SK-N-SH (cell line): ENCODE measurements at regions not wholly inside any gene's neighbourhood (a gene's known extent, or its start where the extent isn't known, plus 50 kb on each side); places are given as distances from the start of the nearest gene placed in this dataset.

Source experiments
- CTCF ChIP-seq: fragments of 200-600 bp; sonication (generic); IDR thresholded peaks from 2 replicates; pipeline ENCODE4 v1.6.1; 2017; ENCODE audit warnings: antibody characterized with exemption, mild to moderate bottlenecking, moderate library complexity
- EZH2phosphoT487 ChIP-seq: fragments of 200-600 bp; sonication (generic); IDR thresholded peaks from 2 replicates; pipeline ENCODE4 v1.6.1; 2017; ENCODE audit warnings: low read depth, mixed run types, mild to moderate bottlenecking, antibody characterized with exemption, moderate library complexity, borderline replicate concordance
- GABPA ChIP-seq: IDR thresholded peaks from 2 replicates; pipeline ENCODE4 v1.4.0; 2012; ENCODE audit warnings: low read depth, mild to moderate bottlenecking
- GATA2 ChIP-seq: sonication (generic); formaldehyde crosslinking; IDR thresholded peaks from 2 replicates; pipeline ENCODE4 v1.5.0; 2020; ENCODE audit warnings: mild to moderate bottlenecking, missing genetic modification reagents
- JUND ChIP-seq: IDR thresholded peaks from 2 replicates; pipeline ENCODE4 v1.4.0; 2012
- POLR2AphosphoS5 ChIP-seq: IDR thresholded peaks from 2 replicates; pipeline ENCODE4 v1.6.1; 2012; ENCODE audit warnings: low read depth, low read length
- SIN3A ChIP-seq: IDR thresholded peaks from 2 replicates; pipeline ENCODE4 v1.6.1; 2012; ENCODE audit warnings: low read depth, mild to moderate bottlenecking, low read length, moderate library complexity, borderline replicate concordance
- USF1 ChIP-seq: IDR thresholded peaks from 2 replicates; pipeline ENCODE4 v1.4.0; 2012; ENCODE audit warnings: low read depth, borderline replicate concordance

- no peak for TF ChIP-seq CTCF
- no peak for TF ChIP-seq POLR2AphosphoS5
- no peak for TF ChIP-seq EZH2phosphoT487
- no peak for TF ChIP-seq JUND
- no peak for TF ChIP-seq SIN3A
- no peak for TF ChIP-seq GABPA
- TF ChIP-seq GATA2 (CRISPR knock-in tag) = no peak
- TF ChIP-seq USF1 = no peak
Observed at GRCh38 chr4:97074531-97074930, 1068.7 kb downstream of the STPG2 start.
